ENCODE measurements at regions not wholly inside any gene's neighbourhood (a gene's known extent, or its start where the extent isn't known, plus 50 kb on each side); places are given as distances from the start of the nearest gene placed in this dataset.

GRCh38 chr4:182143086-182143821 lies 99.9 kb upstream of the TENM3 start:
- Histone ChIP-seq H3K9me3 (ENCODE audit: control insufficient read depth, insufficient read depth, low read length) (no peaks in the 10 kb centered on the region), H4K91ac (ENCODE audit: insufficient read depth, low read depth, low read length) (no peak overlapping the region), H2BK5ac (ENCODE audit: low read depth, low read length, poor library complexity, severe bottlenecking) (no peak overlapping the region), H2AFZ (replicated peaks; ENCODE audit: low read length, poor library complexity) (peak overlapping the region; percentile 96), H3K79me1 (ENCODE audit: low read depth in 1 of 2, low read length in 2 of 2) (peaks cover 6 to 19% of the 10 kb centered on the region in 2 experiments; a peak in 3 of 4 replicates), H3K27me3 (ENCODE audit: control insufficient read depth, insufficient read depth, low read length) (no peaks in the 10 kb centered on the region), H3K4ac (ENCODE audit: low read depth, low read length) (peak overlapping the region; percentile 52), H4K20me1 (ENCODE audit: insufficient read depth, low read length) (no peaks in the 10 kb centered on the region), H3K27ac (ENCODE audit: insufficient read depth, low read length) (no peak overlapping the region; the same call in 1 of the 2 replicates), H3K4me3 (ENCODE audit: insufficient read depth, low read depth, low read length) (peak overlapping the region; percentile 88), H3K36me3 (ENCODE audit: control insufficient read depth, insufficient read depth, low read length) (no peaks in the 10 kb centered on the region), H2AK9ac (replicated peaks; ENCODE audit: low read depth, low read length, poor library complexity) (peak overlapping the region; percentile 44), H3K4me1 (ENCODE audit: control insufficient read depth, insufficient read depth, low read length) (peaks cover 2% of the 10 kb centered on the region; the same call in 1 of the 2 replicates), H4K5ac (ENCODE audit: low read depth, low read length) (no peak overlapping the region), H3K23ac (ENCODE audit: low read depth, low read length) (0 out of 2 replicates have a peak overlapping the region, but pooled peaks have one; percentile 64), H3K18ac (ENCODE audit: low read depth, low read length) (no peak overlapping the region), H3K4me2 (ENCODE audit: low read depth, low read length) (peak overlapping the region; percentile 83), H2BK15ac (ENCODE audit: low read depth, low read length) (no peak overlapping the region), H3K56ac (ENCODE audit: extremely low read depth, insufficient read depth, low read length) (peak overlapping the region; percentile 35; the same call in 1 of the 2 replicates), H2BK20ac (ENCODE audit: low read depth, low read length) (0 out of 2 replicates have a peak overlapping the region, but pooled peaks have one; percentile 50), H3K9me1 (ENCODE audit: insufficient read depth, low read length) (no peaks in the 10 kb centered on the region), H3K9ac (ENCODE audit: low read depth, low read length) (peak overlapping the region; percentile 71; the same call in 1 of the 2 replicates), H2AK5ac (ENCODE audit: low read depth, low read length) (no peak overlapping the region), H3K14ac (replicated peaks; ENCODE audit: low read depth, low read length) (peak overlapping the region; percentile 25; the same call in 1 of the 2 replicates), H2BK120ac (ENCODE audit: low read depth, low read length) (peak overlapping the region; percentile 37; the same call in 1 of the 2 replicates), H4K8ac (ENCODE audit: low read depth in 2 of 2, low read length in 2 of 2) (peak overlapping the region in 1 of 2 experiments; percentile 4; a peak in 1 of 4 replicates)
- POLR2A ChIA-PET (ENCODE audit: unreplicated experiment): no interaction called here
- no peak for TF ChIP-seq USF2 (IDR thresholded peaks at IDR 0.05; ENCODE audit: low read depth, low read length)
- no peak for TF ChIP-seq SMC3 (IDR thresholded peaks at IDR 0.05; ENCODE audit: low read depth, low read length)
- no peak for TF ChIP-seq CHD1 (IDR thresholded peaks at IDR 0.05; ENCODE audit: low read depth, low read length)
- TF ChIP-seq RAD21 (IDR thresholded peaks at IDR 0.05; ENCODE audit: low read length): no peak; the same call in none of the 2 replicates
- no peak for TF ChIP-seq RCOR1 (IDR thresholded peaks at IDR 0.05; ENCODE audit: insufficient replicate concordance, low read length)
- TF ChIP-seq BHLHE40 (IDR thresholded peaks at IDR 0.05; ENCODE audit: low read depth, low read length): no peak
- no peak for TF ChIP-seq MAFK (IDR thresholded peaks at IDR 0.05; ENCODE audit: low read depth, low read length)
- TF ChIP-seq CEBPB (IDR thresholded peaks at IDR 0.05; ENCODE audit: low read depth, low read length): no peak
- no peak for TF ChIP-seq NFE2L2 (IDR thresholded peaks at IDR 0.05; ENCODE audit: low read depth, low read length)
- no peak for TF ChIP-seq POLR2A (IDR thresholded peaks at IDR 0.05; ENCODE audit: low read depth, low read length)
- no peak for TF ChIP-seq CTCF (conservative IDR thresholded peaks at IDR 0.05; ENCODE audit: low read depth, low read length)
- no peak for TF ChIP-seq ELK1 (IDR thresholded peaks at IDR 0.05; ENCODE audit: borderline replicate concordance, low read depth, low read length)
- DNase-seq: peak; percentile 29
- intact Hi-C loops (cut with micrococcal nuclease) (loop anchor here (1.0 to 10.0 kb wide), 6 partner anchors 186 to 784 kb away; no protein-coding TSS in a partner anchor), dilution Hi-C loops (cut with HindIII; ENCODE audit: low sequenced_read_pairs, unreplicated experiment) (no loop called here), in situ Hi-C loops (cut with MboI; ENCODE audit: low sequenced_read_pairs) (loop anchor here (10.0 kb wide), 1 partner anchor 292 kb away; no protein-coding TSS in a partner anchor)
- peak; percentile 2; the same call in 1 of the 2 replicates for ATAC-seq (ENCODE audit: low read depth)
- WGBS, 2 experiments (ENCODE audit: extremely low coverage in 2 of 2, insufficient read length in 1 of 2): 0% methylated on average over 1 of the region's 36 CpGs; no CpG with 5 or more reads in 1 of the 2 experiments
- CTCF ChIA-PET: no interaction called here
- no TSS peak for BruUV-seq (replicated peaks)

Measured in IMR-90 (cell line).